A549 (cell line): ENCODE measurements at regions not wholly inside any gene's neighbourhood (a gene's known extent, or its start where the extent isn't known, plus 50 kb on each side); places are given as distances from the start of the nearest gene placed in this dataset.

Source experiments
- ATAC-seq, 2 experiments: fragments of 200-7000 bp in 1 of 2; fragments of >200 bp in 1 of 2; cut with Nextera tagmentation in 1 of 2; cut with Tn5 transposase in 1 of 2; 3 replicates each; pipeline versions ENCODE4 v1.8.0 to v1.9.1; 2018 to 2020; ENCODE audit warnings: mild to moderate bottlenecking in 1 of 2, moderate library complexity in 1 of 2
- CTCF ChIA-PET: fragments of 300-600 bp; sonication (Branson Sonifier 250); formaldehyde crosslinking; extraction: SDS; loops from one replicate; lab custom pipeline; 2021; ENCODE audit warnings: antibody characterized with exemption, inconsistent platforms; lab: Yijun Ruan, JAX
- POLR2A ChIA-PET: fragments of 350-600 bp; formaldehyde crosslinking; extraction: SDS; loops from one replicate; lab custom pipeline; 2021; ENCODE audit warnings: antibody characterized with exemption, inconsistent platforms; lab: Yijun Ruan, JAX
- DNase-seq, 2 experiments: peaks; one replicate each; pipeline versions ENCODE4 v3.0.0 to v3.0.0-alpha.2; 2011 to 2016; ENCODE audit warnings: low read depth in 1 of 2, low spot score in 1 of 2
- FAIRE-seq: peaks from 2 replicates; lab custom pipeline; 2011; peaks lifted over from hg19 to GRCh38; lab: Jason Lieb, UNC
- H3K27ac ChIP-seq, 2 experiments: fragments of >200 bp; sonication (Bioruptor Twin); formaldehyde crosslinking; 3 replicates each; pipeline ENCODE4 v1.5.1; 2016 to 2017
- H3K4me1 ChIP-seq: fragments of >200 bp; sonication (Bioruptor Twin); formaldehyde crosslinking; 3 replicates; pipeline ENCODE4 v1.6.1; 2016
- H3K4me2 ChIP-seq: fragments of >200 bp; sonication (Bioruptor Twin); formaldehyde crosslinking; 3 replicates; pipeline ENCODE4 v1.6.1; 2016
- H3K4me3 ChIP-seq: fragments of >200 bp; sonication (Bioruptor Twin); formaldehyde crosslinking; 3 replicates; pipeline ENCODE4 v1.5.1; 2016
- H3K9me3 ChIP-seq: fragments of >200 bp; sonication (Bioruptor Twin); formaldehyde crosslinking; 3 replicates; pipeline ENCODE4 v1.6.1; 2016
- BHLHE40 ChIP-seq: IDR thresholded peaks from 2 replicates; pipeline ENCODE4 v1.6.1; 2012; ENCODE audit warnings: low read depth, low read length, inconsistent platforms
- CBX8 ChIP-seq: fragments of 200-600 bp; sonication (generic); IDR thresholded peaks from 2 replicates; pipeline ENCODE4 v1.6.1; 2016
- EHMT2 ChIP-seq: fragments of 200-600 bp; sonication (generic); IDR thresholded peaks from 2 replicates; pipeline ENCODE4 v1.6.1; 2016; ENCODE audit warnings: antibody characterized with exemption, low read depth, mild to moderate bottlenecking, moderate library complexity
- HOXA7 ChIP-seq: fragments of 250-450 bp; sonication (Bioruptor Pico); IDR thresholded peaks from 2 replicates; pipeline ENCODE4 v1.5.0; 2020; ENCODE audit warnings: mild to moderate bottlenecking, moderate library complexity
- HOXB13 ChIP-seq: fragments of 250-450 bp; sonication (Bioruptor Pico); IDR thresholded peaks from 2 replicates; pipeline ENCODE4 v1.5.0; 2020; ENCODE audit warnings: low read depth, mild to moderate bottlenecking, moderate library complexity
- MAZ ChIP-seq: fragments of 150-350 bp; IDR thresholded peaks from 2 replicates; pipeline ENCODE4 v1.6.1; 2014; ENCODE audit warnings: antibody characterized with exemption, low read depth, low read length, borderline replicate concordance
- NFE2L2 ChIP-seq: fragments of 150-350 bp; conservative IDR thresholded peaks from 2 replicates; pipeline ENCODE4 v1.6.1; 2014; ENCODE audit warnings: low read length
- NR3C1 ChIP-seq: fragments of >200 bp; sonication (Bioruptor Twin); formaldehyde crosslinking; IDR thresholded peaks from 3 replicates; pipeline ENCODE4 v1.6.1; 2017
- PHF8 ChIP-seq: fragments of 200-600 bp; sonication (generic); IDR thresholded peaks from 2 replicates; pipeline ENCODE4 v1.6.1; 2016; ENCODE audit warnings: low read depth, mild to moderate bottlenecking, antibody characterized with exemption, moderate library complexity, borderline replicate concordance
- POLR2A ChIP-seq: IDR thresholded peaks from 2 replicates; pipeline ENCODE4 v1.6.1; 2012; ENCODE audit warnings: mild to moderate bottlenecking, low read length
- POLR2AphosphoS2 ChIP-seq: conservative IDR thresholded peaks from 2 replicates; pipeline ENCODE4 v1.6.1; 2012; ENCODE audit warnings: low read length, improper control_type of control experiment, inconsistent platforms
- RARB ChIP-seq: fragments of 250-450 bp; sonication (Bioruptor Pico); IDR thresholded peaks from 2 replicates; pipeline ENCODE4 v1.8.0; 2021; ENCODE audit warnings: mild to moderate bottlenecking, moderate library complexity
- RCOR1 ChIP-seq: fragments of 150-350 bp; IDR thresholded peaks from 2 replicates; pipeline ENCODE4 v1.6.1; 2014; ENCODE audit warnings: antibody characterized with exemption, low read length, low read depth
- ZC3H11A ChIP-seq: fragments of 450-650 bp; IDR thresholded peaks from 2 replicates; pipeline ENCODE4 v1.6.1; 2014; ENCODE audit warnings: antibody characterized with exemption, mild to moderate bottlenecking
- WGBS: methylation state at CpG from one replicate; pipeline ENCODE4 v1.1.6; 2017; ENCODE audit errors: missing lambda C conversion rate; 5-methylcytosine and 5-hydroxymethylcytosine counted together
- TF ChIP-seq, protein P1 (sequence below): fragments of 200-600 bp; sonication (generic); IDR thresholded peaks from 2 replicates; pipeline ENCODE4 v1.6.1; 2016; ENCODE audit warnings: antibody characterized with exemption, mild to moderate bottlenecking, moderate library complexity
- TF ChIP-seq, protein P2 (sequence below): IDR thresholded peaks from 2 replicates; pipeline ENCODE4 v1.6.1; 2012; ENCODE audit warnings: low read depth, borderline replicate concordance
- TF ChIP-seq, protein P3 (sequence below): IDR thresholded peaks from 2 replicates; pipeline ENCODE4 v1.6.1; 2012
- TF ChIP-seq, protein P4 (sequence below): fragments of >200 bp; sonication (Bioruptor Twin); formaldehyde crosslinking; IDR thresholded peaks from 3 replicates; pipeline ENCODE4 v1.5.1; 2016
- TF ChIP-seq, protein P5 (sequence below): fragments of >200 bp; sonication (Bioruptor Twin); formaldehyde crosslinking; IDR thresholded peaks from 3 replicates; pipeline ENCODE4 v1.6.1; 2016
- TF ChIP-seq, protein P6 (sequence below): fragments of 150-350 bp; IDR thresholded peaks from 2 replicates; pipeline ENCODE4 v1.6.1; 2014; ENCODE audit warnings: low read depth, mild to moderate bottlenecking, low read length

DNA sequence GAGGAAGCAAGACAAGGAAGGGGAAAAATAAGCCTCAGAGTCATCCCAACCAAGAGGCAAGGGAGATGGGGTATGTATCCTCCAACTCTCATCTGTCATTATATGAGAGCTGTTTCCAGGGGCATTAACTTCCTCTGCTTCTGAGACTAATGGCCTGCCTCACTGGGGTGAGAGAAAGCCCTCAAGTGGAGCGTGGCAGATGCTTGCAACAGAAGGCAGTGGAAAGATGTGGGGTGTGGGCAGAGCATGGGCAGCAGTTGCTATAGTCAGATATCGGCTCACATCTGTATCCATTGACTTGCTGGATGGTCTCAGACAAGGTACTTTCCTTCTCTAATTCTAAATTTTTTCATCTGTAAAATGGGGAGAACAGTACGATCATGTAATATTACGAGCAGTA is 81.7 kb upstream of the PLCL2 start:
- Histone ChIP-seq H3K4me2 (no peak overlapping the region), H3K4me1 (no peaks in the 10 kb centered on the region), H3K9me3 (no peaks in the 10 kb centered on the region), H3K4me3 (no peak overlapping the region), H3K27ac (no peak overlapping the region)
- no peak for FAIRE-seq
- DNase-seq: no peak
- CTCF ChIA-PET: interaction anchor here (1.3 kb wide), 1 partner anchor 23 kb away, joined by 3 read pairs; no protein-coding TSS in a partner anchor
- 61% methylated on average over 4 of the region's 4 CpGs for WGBS
- TF ChIP-seq POLR2A: no peak
- no peak for TF ChIP-seq PHF8
- TF ChIP-seq, protein P1, sequence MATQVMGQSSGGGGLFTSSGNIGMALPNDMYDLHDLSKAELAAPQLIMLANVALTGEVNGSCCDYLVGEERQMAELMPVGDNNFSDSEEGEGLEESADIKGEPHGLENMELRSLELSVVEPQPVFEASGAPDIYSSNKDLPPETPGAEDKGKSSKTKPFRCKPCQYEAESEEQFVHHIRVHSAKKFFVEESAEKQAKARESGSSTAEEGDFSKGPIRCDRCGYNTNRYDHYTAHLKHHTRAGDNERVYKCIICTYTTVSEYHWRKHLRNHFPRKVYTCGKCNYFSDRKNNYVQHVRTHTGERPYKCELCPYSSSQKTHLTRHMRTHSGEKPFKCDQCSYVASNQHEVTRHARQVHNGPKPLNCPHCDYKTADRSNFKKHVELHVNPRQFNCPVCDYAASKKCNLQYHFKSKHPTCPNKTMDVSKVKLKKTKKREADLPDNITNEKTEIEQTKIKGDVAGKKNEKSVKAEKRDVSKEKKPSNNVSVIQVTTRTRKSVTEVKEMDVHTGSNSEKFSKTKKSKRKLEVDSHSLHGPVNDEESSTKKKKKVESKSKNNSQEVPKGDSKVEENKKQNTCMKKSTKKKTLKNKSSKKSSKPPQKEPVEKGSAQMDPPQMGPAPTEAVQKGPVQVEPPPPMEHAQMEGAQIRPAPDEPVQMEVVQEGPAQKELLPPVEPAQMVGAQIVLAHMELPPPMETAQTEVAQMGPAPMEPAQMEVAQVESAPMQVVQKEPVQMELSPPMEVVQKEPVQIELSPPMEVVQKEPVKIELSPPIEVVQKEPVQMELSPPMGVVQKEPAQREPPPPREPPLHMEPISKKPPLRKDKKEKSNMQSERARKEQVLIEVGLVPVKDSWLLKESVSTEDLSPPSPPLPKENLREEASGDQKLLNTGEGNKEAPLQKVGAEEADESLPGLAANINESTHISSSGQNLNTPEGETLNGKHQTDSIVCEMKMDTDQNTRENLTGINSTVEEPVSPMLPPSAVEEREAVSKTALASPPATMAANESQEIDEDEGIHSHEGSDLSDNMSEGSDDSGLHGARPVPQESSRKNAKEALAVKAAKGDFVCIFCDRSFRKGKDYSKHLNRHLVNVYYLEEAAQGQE: no peak
- TF ChIP-seq, protein P2, sequence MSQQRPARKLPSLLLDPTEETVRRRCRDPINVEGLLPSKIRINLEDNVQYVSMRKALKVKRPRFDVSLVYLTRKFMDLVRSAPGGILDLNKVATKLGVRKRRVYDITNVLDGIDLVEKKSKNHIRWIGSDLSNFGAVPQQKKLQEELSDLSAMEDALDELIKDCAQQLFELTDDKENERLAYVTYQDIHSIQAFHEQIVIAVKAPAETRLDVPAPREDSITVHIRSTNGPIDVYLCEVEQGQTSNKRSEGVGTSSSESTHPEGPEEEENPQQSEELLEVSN: no peak
- TF ChIP-seq RARB: no peak
- no peak for TF ChIP-seq BHLHE40
- TF ChIP-seq MAZ: no peak
- no peak for TF ChIP-seq HOXA7 (CRISPR knock-in tag)
- TF ChIP-seq, protein P3, sequence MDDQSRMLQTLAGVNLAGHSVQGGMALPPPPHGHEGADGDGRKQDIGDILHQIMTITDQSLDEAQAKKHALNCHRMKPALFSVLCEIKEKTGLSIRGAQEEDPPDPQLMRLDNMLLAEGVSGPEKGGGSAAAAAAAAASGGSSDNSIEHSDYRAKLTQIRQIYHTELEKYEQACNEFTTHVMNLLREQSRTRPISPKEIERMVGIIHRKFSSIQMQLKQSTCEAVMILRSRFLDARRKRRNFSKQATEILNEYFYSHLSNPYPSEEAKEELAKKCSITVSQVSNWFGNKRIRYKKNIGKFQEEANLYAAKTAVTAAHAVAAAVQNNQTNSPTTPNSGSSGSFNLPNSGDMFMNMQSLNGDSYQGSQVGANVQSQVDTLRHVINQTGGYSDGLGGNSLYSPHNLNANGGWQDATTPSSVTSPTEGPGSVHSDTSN: no peak
- no peak for TF ChIP-seq CBX8
- TF ChIP-seq, protein P4, sequence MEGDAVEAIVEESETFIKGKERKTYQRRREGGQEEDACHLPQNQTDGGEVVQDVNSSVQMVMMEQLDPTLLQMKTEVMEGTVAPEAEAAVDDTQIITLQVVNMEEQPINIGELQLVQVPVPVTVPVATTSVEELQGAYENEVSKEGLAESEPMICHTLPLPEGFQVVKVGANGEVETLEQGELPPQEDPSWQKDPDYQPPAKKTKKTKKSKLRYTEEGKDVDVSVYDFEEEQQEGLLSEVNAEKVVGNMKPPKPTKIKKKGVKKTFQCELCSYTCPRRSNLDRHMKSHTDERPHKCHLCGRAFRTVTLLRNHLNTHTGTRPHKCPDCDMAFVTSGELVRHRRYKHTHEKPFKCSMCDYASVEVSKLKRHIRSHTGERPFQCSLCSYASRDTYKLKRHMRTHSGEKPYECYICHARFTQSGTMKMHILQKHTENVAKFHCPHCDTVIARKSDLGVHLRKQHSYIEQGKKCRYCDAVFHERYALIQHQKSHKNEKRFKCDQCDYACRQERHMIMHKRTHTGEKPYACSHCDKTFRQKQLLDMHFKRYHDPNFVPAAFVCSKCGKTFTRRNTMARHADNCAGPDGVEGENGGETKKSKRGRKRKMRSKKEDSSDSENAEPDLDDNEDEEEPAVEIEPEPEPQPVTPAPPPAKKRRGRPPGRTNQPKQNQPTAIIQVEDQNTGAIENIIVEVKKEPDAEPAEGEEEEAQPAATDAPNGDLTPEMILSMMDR: no peak
- TF ChIP-seq EHMT2: no peak
- TF ChIP-seq NR3C1: no peak
- no peak for TF ChIP-seq ZC3H11A
- TF ChIP-seq HOXB13 (CRISPR knock-in tag): no peak
- TF ChIP-seq NFE2L2: no peak
- POLR2A ChIA-PET: no interaction called here
- no peak for ATAC-seq

DNA sequence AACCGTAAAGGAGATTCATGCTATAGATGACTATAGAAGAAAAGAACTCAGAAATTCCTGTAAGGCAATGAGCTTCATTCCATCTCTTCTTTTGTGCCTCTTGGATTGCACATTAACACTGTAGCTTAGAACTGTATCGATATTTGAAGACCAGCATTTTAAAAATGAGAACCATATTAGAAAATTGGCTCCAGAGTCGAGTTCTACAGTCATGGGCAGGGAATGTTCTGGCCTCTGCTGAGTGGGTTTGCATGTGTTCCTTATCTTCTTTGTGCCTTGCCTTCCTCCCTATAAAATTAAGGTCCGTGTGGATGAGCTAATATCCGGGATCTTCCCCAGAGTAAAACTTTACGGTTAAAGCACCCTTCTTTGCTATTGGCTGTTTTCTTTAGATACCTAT is 77.4 kb upstream of the PLCL2 start:
- DNase-seq: no peak
- Histone ChIP-seq H3K27ac (no peak overlapping the region), H3K4me2 (no peak overlapping the region), H3K4me1 (no peaks in the 10 kb centered on the region), H3K9me3 (no peaks in the 10 kb centered on the region), H3K4me3 (no peak overlapping the region)
- TF ChIP-seq RCOR1 (no peak), POLR2AphosphoS2 (no peak), CBX8 (no peak), POLR2A (no peak)
- TF ChIP-seq, protein P5, sequence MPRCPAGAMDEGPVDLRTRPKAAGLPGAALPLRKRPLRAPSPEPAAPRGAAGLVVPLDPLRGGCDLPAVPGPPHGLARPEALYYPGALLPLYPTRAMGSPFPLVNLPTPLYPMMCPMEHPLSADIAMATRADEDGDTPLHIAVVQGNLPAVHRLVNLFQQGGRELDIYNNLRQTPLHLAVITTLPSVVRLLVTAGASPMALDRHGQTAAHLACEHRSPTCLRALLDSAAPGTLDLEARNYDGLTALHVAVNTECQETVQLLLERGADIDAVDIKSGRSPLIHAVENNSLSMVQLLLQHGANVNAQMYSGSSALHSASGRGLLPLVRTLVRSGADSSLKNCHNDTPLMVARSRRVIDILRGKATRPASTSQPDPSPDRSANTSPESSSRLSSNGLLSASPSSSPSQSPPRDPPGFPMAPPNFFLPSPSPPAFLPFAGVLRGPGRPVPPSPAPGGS: no peak
- TF ChIP-seq, protein P6, sequence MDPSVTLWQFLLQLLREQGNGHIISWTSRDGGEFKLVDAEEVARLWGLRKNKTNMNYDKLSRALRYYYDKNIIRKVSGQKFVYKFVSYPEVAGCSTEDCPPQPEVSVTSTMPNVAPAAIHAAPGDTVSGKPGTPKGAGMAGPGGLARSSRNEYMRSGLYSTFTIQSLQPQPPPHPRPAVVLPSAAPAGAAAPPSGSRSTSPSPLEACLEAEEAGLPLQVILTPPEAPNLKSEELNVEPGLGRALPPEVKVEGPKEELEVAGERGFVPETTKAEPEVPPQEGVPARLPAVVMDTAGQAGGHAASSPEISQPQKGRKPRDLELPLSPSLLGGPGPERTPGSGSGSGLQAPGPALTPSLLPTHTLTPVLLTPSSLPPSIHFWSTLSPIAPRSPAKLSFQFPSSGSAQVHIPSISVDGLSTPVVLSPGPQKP: no peak
- POLR2A ChIA-PET: no interaction called here
- CTCF ChIA-PET: interaction anchor here (1.4 kb wide), 1 partner anchor 21 kb away, joined by 6 read pairs; no protein-coding TSS in a partner anchor
- WGBS: 31% methylated on average over 6 of the region's 6 CpGs
- ATAC-seq: no peak
- FAIRE-seq: no peak
